ENCODE measurements at regions not wholly inside any gene's neighbourhood (a gene's known extent, or its start where the extent isn't known, plus 50 kb on each side); places are given as distances from the start of the nearest gene placed in this dataset.
A peak's percentile ranks its signal among the peaks of the same experiment; 100 is the strongest.
"Not testable (repeated sequence)": the region's sequence is repeated elsewhere in the genome, so short reads cannot be mapped to it uniquely, and the experiment has no call there.

DNA sequence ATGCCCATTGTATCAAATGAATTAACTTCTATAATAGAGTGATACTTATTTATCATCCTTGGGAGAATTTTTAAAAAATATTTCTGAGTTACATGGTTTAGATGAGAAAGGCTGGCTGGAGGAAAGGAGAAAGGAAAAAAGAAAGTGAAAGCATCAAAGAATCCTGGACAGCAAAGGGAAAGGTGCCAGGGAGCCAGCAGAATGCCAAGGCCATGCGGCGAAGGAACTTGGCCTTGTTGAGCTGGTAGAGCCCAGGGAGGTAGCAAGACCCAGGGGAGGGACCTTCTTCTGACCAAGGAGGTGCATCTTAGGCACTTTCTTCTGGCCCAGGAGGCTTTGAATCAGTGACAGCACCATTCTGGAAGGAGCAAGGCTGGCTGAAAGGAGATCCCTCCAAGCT is 240.5 kb downstream of the ENC1 start:
- DNase-seq: no peak

- peak; percentile 88 for DNase-seq
These were observed 243.5 kb downstream of the ENC1 start for GRCh38 chr5:74396913-74397622.

DNA sequence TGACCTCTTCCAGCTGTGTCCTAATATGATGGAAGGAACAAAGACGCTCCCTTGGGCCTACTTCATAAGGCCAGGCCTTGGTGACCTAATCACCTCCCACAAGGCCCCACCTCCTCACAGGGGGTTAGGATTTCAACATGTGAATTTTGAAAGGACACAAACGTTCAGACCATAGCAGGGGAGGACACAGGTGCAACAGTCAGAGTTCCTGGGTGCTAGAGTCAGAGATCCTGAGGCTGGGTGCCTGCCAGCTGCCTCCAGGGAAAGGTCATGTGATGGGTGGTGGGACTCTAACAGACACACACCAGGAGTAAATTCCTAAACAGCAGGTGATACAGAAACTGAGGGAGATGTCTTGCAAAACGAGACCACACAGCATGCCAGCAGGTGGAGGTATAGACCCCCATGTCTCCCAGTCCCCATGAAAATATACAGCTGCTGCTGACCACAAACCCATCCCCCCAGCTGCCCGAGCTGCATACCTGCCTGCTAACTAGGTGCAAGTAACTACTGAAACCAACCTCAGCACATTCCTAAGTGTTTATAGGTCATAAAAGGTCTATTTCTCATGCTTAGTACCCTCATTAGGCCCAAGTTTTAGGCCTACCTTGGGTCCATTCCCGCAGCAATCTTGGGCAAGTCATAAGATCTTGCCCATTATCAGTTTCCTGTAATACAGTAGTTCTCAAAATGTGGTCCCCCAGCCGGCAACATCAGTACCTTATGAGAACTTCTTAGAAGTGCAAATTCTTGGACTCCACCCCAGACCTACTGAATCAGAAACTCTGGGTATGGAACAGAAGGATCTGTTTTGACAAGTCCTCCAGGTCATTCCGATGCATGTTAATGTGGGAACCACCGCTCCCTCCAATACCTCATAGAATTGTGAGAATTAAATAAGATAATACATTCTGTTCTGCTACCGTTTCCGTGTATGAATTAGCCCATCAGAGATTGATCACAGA is 245.3 kb downstream of the ENC1 start:
- DNase-seq: peak; percentile 80

DNA sequence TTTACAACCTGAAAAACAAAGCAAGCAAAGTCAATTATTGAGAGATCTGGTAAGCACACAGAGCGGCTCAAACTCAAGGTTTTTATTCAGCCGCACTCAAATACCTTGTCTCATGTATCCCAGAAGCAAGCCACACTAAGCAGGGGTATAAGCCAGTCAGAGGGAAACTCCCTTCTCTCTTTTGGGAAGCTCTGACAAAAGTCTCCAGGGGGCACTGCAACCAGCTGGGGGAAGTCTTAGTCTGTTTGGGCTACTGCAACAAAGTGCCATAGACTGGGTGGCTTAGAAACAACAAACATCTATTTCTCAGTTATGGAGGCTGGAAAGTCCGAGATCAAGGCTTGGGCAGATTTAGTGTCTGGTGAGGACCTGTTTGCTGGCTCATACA is 246.0 kb downstream of the ENC1 start:
- DNase-seq: peak; percentile 66

DNA sequence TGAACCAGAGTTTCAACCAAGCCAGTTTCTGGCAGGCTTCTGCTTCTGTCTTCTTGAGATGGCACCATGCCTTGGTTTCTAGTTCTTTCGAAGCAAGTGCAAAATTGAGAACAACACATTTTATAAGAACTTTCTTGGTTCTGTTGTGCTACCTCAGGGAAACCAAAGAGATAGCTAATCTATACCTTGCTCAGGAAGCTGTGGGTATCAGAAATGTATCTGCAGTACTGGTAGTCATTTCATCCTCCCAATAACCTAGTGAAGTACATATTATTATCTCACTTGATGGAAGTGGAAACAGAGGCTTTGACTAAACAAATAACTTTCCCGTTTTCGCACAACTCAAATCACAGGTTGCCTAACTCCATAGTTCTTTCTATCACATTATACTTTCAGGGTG is 246.6 kb downstream of the ENC1 start:
- no peak for DNase-seq

- no peak for DNase-seq
These were observed 247.7 kb downstream of the ENC1 start for GRCh38 chr5:74392711-74393351.

DNA sequence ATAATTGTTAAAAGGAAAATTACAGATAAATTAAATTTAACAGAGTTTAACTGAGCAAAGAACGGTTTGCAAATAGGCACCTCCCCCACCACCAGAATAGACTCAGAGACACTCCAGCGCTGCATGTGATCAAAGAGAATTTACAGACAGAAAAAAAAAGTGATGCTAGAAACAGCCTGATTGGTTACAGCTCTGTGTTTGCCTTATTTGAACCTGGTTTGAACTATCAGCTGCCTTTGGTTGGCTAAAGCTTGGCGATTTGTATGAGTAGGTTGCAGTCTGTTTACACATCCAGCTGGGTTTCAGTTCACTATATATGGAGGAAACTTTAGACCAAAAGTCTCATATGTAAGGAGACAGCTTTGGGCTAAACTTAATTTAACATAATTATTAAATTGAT is 249.1 kb downstream of the ENC1 start:
- DNase-seq: peak; percentile 60

DNA sequence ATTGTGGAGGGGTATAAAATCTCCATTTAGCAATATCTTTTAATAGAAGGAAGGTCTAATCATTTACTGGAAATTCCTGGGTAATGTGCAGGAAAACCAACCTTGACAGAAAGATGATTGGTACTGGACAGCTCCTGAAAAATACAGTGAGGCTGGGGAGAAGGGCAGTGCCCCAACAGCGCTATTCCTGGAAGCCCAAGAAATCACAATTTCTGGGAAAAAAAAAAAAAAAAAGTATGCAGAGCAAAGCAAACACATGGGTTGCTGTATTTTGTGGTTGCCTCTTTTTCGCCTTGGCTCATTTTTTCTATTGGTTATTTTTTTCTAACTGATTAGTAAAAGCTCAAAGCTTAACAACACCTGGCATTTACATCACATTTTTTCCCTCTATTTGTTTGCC is 249.7 kb downstream of the ENC1 start:
- DNase-seq: no peak

- no peak for DNase-seq
These were observed 250.3 kb downstream of the ENC1 start for GRCh38 chr5:74390306-74390637.

- no peak for DNase-seq
These were observed 250.8 kb downstream of the ENC1 start for GRCh38 chr5:74389531-74390305.

DNA sequence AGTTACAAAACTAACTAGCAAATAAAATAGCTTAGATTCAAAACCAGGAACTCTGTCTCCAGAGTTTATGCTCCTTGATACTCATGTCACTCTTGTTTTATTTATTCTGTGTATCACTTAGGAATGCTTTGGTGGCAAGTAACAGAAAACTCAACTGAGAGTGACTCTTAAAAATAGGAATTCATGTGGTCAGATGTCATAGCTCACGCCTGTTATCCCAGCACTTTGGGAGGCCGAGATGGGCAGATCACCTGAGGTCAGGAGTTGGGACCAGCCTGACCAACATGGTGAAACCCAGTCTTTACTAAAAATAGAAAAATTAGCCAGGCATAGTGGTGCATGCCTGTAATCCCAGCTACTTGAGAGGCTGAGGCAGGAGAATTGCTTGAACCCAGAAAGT is 252.1 kb downstream of the ENC1 start:
- not testable (repeated sequence) for DNase-seq

DNA sequence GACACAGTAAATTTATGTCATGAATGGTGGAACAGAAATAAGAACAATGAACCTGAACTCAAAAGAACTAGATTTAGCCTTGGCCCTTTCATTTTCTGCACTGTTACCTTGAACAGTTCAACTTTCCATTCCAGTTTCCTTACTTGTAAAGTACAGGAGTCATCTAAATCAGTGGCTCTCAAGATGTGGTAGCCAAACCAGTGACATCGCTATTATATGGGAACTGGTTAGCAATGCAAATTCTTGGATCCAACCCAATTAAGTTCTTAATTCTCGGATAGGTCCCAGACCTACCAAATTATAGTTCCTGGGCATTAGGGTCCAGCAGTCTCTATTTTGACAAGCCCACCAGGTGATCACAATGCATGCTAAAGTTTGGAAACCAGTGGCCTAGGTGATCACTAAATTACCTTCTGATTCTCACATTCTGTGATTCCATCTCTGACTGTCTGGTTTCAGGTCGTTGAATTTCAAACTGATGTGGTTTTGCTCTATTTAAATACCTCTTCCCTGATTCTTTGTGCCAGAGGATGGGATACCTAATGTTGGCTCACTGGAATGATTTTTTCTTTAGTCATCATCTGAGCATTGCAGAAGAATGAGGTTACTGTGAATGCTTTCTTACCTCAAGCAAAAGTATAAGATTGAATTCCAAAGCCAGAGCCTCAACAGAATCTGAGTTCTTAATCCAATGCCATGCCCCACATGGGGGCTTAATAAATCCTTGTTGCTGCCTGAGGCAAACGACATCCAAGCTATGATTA is 253.8 kb downstream of the ENC1 start:
- DNase-seq: no peak

DNA sequence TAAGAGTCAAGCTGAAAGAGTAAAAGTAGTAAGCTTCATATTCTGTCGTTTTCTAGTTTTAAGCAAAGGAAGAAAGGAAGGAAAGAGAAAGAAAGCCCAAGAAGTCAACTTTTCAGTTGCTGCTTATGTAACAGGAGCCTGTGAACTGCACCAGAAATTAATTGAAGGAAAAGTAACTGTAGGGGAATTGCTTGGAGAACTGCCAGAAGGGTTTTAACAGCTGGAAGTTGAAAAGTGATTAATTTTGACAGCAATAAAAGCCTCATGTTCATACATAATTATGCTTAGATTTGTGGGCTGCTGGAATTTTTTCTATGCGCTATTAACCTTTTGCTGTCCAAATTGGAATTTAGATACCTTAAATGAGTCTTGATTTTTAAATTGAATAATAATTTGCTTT is 255.7 kb downstream of the ENC1 start:
- DNase-seq: no peak

DNA sequence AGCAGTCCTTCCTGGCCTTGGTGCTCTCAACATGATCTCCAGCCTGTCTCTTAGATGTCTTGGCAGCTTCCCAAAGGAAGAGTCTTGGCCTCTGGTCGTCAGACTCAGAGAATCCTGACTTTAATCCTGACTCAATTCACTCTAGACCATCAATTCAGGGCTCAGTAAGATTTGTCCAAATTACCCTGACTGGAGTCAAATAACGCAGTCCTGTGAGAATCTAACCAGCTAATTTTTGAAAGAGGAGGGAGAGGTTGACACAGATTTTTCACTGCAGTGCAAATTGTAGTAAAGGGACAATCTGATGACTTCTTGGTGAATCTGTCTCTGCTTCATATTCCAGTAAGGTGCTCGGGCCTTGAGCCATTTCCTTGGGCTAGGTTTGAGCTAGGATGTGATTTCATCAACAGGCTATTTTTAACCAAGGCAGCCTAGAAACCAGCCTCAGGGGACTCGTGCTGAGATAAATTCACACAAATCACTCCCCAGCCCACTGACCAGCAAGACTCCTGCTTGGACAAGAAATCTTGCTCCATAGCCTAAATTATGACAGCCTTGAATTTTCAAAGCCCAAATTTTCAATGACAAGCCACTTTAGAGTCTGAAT is 257.4 kb downstream of the ENC1 start:
- no peak for DNase-seq

GRCh38 chr5:74382123-74382855 is 258.2 kb downstream of the ENC1 start:
- DNase-seq: no peak

DNA sequence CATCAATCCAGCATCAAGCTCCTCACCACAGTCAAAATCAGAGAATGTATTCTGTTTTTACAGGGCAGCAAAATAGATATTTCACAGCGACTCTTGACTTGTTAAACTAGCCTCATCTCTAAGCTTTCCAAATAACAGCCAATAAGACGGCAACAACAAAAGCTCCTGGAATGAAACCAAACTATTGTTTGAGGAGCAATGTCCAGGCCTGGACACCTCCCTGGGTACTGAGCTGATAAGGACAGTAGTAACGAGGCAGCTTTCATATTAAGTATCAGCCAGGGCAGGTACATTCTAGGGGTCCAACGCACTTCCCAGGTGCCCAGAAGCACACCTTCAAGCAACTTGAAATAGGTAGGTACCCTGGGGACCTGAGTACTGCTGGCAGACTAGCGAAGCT is 260.3 kb downstream of the ENC1 start:
- DNase-seq: no peak

DNA sequence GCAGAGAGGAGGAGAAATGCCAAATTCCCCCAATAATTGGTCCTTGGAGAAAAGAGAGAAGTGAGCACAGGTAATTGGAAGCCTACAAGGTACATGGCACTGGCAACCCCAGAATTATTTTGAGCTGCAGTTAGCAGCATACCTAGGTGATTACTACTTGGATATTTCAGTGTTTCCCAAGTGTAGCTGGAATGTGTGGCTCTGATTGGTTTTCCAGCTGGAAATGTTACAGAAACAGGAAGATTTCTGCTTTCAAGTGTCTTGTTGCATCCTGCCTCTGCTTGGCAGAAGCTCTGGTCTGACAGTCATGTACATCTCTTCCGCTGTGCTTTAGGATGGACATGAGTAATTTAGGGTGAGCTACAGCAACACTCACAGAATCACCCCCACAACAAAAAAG is 262.1 kb downstream of the ENC1 start:
- DNase-seq: no peak

GRCh38 chr5:74376187-74376586 is 264.3 kb downstream of the ENC1 start:
- DNase-seq: no peak

DNA sequence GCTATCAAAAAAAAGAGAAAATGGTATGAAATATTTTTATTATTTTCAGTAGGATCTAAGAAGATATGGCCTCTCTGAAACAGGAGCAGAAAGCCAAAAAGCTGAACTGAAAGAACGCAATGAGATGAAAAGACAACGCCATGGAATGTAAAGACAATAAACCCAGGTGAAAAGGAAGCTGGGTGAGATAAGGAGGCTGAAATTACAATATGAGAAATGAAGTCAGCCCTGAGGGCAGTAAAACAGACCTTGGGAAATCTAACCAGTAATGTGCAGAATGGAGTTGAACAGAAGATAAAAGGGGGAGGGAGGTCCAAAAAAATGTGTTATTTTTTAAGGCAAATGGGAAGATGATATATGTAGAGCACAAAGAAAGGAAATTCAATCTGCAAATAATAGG is 265.3 kb downstream of the ENC1 start:
- no peak for DNase-seq

- DNase-seq: no peak
These were observed 265.9 kb downstream of the ENC1 start for GRCh38 chr5:74374656-74375055.

DNA sequence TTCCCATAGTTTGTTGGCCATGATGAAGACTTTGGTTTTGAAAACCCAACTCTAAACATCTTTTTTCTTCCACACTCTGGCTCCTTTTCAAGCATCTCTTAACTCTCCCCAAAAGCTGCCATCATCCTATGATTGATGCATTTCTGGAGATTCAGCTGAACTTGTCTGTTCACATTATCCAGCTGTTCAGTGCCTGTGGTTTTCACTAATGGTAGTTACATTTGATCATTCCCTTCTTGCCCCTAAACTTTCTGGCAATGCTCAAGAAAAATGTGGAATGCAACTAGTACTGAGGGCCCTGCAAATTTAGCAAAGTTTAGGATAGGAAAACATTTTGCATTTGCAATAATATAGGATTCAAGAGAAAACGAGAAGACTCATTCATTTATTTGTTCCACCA is 267.5 kb downstream of the ENC1 start:
- no peak for DNase-seq
